ENCODE measurements at regions not wholly inside any gene's neighbourhood (a gene's known extent, or its start where the extent isn't known, plus 50 kb on each side); places are given as distances from the start of the nearest gene placed in this dataset.

- no peak overlapping the region for H3K4me3 ChIP-seq (ENCODE audit: low read depth, low read length)
- DNase-seq (ENCODE audit: low read depth), result no peak
- no peak for TF ChIP-seq CTCF (IDR thresholded peaks at IDR 0.05; ENCODE audit: insufficient read depth, low read length)
Observed at GRCh38 chr10:57221674-57222073, 860.6 kb upstream of the ZWINT start.

GRCh38 chr10:57218382-57218781 is 857.3 kb upstream of the ZWINT start:
- DNase-seq (ENCODE audit: low read depth), result no peak

GRCh38 chr10:57202356-57202755 is 841.3 kb upstream of the ZWINT start:
- DNase-seq (ENCODE audit: low read depth), result no peak
- H3K4me3 ChIP-seq (ENCODE audit: low read depth, low read length), result no peak overlapping the region
- no peak for TF ChIP-seq CTCF (IDR thresholded peaks at IDR 0.05; ENCODE audit: insufficient read depth, low read length)

More at GRCh38 chr10:57218382-57218781, 857.3 kb upstream of the ZWINT start:
- TF ChIP-seq CTCF (IDR thresholded peaks at IDR 0.05; ENCODE audit: insufficient read depth, low read length), result no peak
- H3K4me3 ChIP-seq (ENCODE audit: low read depth, low read length), result no peak overlapping the region

- no peak for TF ChIP-seq CTCF (IDR thresholded peaks at IDR 0.05; ENCODE audit: insufficient read depth, low read length)
- DNase-seq (ENCODE audit: low read depth), result no peak
- no peak overlapping the region for H3K4me3 ChIP-seq (ENCODE audit: low read depth, low read length)
Observed at GRCh38 chr10:57188846-57189245, 827.8 kb upstream of the ZWINT start.

GRCh38 chr10:57186201-57186600 is 825.1 kb upstream of the ZWINT start:
- H3K4me3 ChIP-seq (ENCODE audit: low read depth, low read length), result no peak overlapping the region
- no peak for TF ChIP-seq CTCF (IDR thresholded peaks at IDR 0.05; ENCODE audit: insufficient read depth, low read length)
- DNase-seq (ENCODE audit: low read depth), result no peak

GRCh38 chr10:57169597-57169996 is 808.5 kb upstream of the ZWINT start:
- TF ChIP-seq CTCF (IDR thresholded peaks at IDR 0.05; ENCODE audit: insufficient read depth, low read length), result no peak

GRCh38 chr10:57168611-57169240 is 807.7 kb upstream of the ZWINT start:
- TF ChIP-seq CTCF (IDR thresholded peaks at IDR 0.05; ENCODE audit: insufficient read depth, low read length), result no peak
- DNase-seq (ENCODE audit: low read depth), result no peak
- H3K4me3 ChIP-seq (ENCODE audit: low read depth, low read length), result no peak overlapping the region

More at GRCh38 chr10:57169597-57169996, 808.5 kb upstream of the ZWINT start:
- no peak for DNase-seq (ENCODE audit: low read depth)
- no peak overlapping the region for H3K4me3 ChIP-seq (ENCODE audit: low read depth, low read length)

All from fibroblast of the aortic adventitia (primary cell).